ENCODE measurements at regions not wholly inside any gene's neighbourhood (a gene's known extent, or its start where the extent isn't known, plus 50 kb on each side); places are given as distances from the start of the nearest gene placed in this dataset.

DNA sequence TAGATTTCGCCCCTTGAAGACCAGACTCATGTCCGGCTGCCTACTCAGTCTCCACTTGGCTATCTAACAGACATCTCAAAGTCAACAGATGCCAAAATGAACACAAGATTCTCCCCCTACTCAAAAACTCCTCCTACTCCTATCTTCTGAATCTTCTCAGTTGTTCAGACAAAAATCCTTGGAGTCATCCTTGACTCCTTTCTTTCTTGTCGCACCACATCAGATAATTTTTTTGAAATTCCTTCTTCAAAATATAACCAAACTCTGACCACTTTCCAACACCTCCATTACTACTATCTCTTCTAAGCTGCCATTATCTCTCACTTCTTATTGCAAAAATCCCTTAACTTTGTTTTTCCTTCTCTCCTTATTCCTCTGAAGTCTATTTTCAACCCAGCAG lies 141.9 kb upstream of the SLC7A14 start:
- Histone ChIP-seq H3K27ac (replicated peaks in 1 of 4) (no peak overlapping the region), H3K27me3 (no peaks in the 10 kb centered on the region), H3K9me3 (no peaks in the 10 kb centered on the region), H3K36me3 (no peaks in the 10 kb centered on the region), H3K4me3 (no peak overlapping the region), H3K4me1 (no peaks in the 10 kb centered on the region)
- TF ChIP-seq EP300 (IDR thresholded peaks at IDR 0.05), result no peak
- TF ChIP-seq, protein P1, sequence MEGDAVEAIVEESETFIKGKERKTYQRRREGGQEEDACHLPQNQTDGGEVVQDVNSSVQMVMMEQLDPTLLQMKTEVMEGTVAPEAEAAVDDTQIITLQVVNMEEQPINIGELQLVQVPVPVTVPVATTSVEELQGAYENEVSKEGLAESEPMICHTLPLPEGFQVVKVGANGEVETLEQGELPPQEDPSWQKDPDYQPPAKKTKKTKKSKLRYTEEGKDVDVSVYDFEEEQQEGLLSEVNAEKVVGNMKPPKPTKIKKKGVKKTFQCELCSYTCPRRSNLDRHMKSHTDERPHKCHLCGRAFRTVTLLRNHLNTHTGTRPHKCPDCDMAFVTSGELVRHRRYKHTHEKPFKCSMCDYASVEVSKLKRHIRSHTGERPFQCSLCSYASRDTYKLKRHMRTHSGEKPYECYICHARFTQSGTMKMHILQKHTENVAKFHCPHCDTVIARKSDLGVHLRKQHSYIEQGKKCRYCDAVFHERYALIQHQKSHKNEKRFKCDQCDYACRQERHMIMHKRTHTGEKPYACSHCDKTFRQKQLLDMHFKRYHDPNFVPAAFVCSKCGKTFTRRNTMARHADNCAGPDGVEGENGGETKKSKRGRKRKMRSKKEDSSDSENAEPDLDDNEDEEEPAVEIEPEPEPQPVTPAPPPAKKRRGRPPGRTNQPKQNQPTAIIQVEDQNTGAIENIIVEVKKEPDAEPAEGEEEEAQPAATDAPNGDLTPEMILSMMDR (IDR thresholded peaks at IDR 0.05), result no peak
- TF ChIP-seq POLR2AphosphoS5 (IDR thresholded peaks at IDR 0.05), result no peak
- no peak for TF ChIP-seq POLR2A (IDR thresholded peaks at IDR 0.05; ENCODE audit: low read depth)
- no peak for DNase-seq (ENCODE audit: extremely low spot score)
- 92% methylated on average over 3 of the region's 3 CpGs for WGBS
- intact Hi-C loops (cut with DNase I), result no loop called here

DNA sequence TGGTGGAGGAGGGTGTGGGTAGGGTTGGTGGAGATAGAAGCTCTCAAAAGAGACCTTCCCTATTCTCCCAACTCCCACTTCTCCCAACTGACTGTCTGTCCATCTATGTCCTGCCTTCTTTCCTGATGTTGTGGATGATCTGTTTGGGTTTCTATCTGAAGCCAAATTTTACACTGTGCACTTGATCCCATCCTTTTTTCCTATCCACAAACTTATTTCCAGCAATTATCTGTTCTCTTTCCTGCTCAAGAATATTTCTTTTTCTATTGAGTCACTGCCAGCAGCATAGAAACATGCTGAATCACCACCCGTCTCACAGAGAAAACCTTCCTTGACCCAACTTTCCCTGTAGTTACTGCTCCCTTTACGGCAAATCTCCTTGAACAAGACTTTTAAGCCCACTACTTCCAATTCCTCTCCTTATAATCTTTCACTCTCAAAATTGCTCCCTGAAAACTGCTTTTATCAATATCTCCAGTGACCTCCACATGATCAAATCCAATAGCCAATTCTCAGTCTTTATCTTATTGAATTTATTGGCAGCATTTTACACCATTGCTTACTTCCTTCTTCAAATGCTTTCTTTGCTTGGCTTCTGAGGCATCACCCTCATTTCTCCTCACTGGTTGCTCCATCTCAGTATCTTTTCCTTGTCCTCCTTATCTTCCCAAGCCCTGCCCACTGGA lies 141.2 kb upstream of the SLC7A14 start:
- no peak for DNase-seq (ENCODE audit: extremely low spot score)
- no peaks in the 10 kb centered on the region for H3K27me3 ChIP-seq
- H3K9me3 ChIP-seq, result no peaks in the 10 kb centered on the region
- intact Hi-C loops (cut with DNase I), result no loop called here
- TF ChIP-seq EP300 (IDR thresholded peaks at IDR 0.05) (no peak), POLR2AphosphoS5 (IDR thresholded peaks at IDR 0.05) (no peak), POLR2A (IDR thresholded peaks at IDR 0.05; ENCODE audit: low read depth) (no peak)
- TF ChIP-seq, protein P1 (IDR thresholded peaks at IDR 0.05), result no peak
- peak overlapping the region in 1 of 4 donors; percentile 3 for H3K27ac ChIP-seq (replicated peaks in 1 of 4)
- no peaks in the 10 kb centered on the region for H3K4me1 ChIP-seq
- WGBS, result 32% methylated on average over 2 of the region's 2 CpGs
- no peak overlapping the region for H3K4me3 ChIP-seq
- no peaks in the 10 kb centered on the region for H3K36me3 ChIP-seq

DNA sequence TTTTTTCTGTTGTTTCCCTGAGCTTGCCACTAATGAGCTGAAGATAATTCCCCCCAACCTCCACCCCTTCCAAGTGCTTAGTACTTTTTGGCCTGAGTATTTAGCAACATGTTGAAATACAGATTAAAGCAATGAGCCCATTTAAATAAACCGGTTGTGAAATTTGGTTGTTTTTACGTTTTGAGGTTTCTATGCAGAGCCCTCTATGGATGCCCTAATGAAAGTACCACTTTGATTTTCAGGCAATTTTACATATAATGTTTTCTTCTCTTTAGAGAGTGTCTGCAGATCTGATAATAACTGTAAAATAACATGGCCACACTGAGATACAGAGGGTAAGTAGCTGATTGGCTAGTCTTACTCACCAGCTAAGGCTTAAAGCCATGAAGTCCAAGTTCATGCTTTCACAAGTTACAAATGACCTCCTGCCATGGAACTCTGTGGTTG lies 139.4 kb upstream of the SLC7A14 start:
- no peak for DNase-seq (ENCODE audit: extremely low spot score)
- Histone ChIP-seq H3K27ac (replicated peaks in 1 of 4) (no peak overlapping the region), H3K9me3 (no peaks in the 10 kb centered on the region), H3K27me3 (no peaks in the 10 kb centered on the region), H3K4me3 (no peak overlapping the region), H3K4me1 (no peaks in the 10 kb centered on the region), H3K36me3 (no peaks in the 10 kb centered on the region)
- WGBS, result 49% methylated on average over 2 of the region's 2 CpGs
- intact Hi-C loops (cut with DNase I), result no loop called here
- no peak for TF ChIP-seq POLR2AphosphoS5 (IDR thresholded peaks at IDR 0.05)
- TF ChIP-seq EP300 (IDR thresholded peaks at IDR 0.05), result no peak
- TF ChIP-seq, protein P1 (IDR thresholded peaks at IDR 0.05), result no peak
- TF ChIP-seq POLR2A (IDR thresholded peaks at IDR 0.05; ENCODE audit: low read depth), result no peak

DNA sequence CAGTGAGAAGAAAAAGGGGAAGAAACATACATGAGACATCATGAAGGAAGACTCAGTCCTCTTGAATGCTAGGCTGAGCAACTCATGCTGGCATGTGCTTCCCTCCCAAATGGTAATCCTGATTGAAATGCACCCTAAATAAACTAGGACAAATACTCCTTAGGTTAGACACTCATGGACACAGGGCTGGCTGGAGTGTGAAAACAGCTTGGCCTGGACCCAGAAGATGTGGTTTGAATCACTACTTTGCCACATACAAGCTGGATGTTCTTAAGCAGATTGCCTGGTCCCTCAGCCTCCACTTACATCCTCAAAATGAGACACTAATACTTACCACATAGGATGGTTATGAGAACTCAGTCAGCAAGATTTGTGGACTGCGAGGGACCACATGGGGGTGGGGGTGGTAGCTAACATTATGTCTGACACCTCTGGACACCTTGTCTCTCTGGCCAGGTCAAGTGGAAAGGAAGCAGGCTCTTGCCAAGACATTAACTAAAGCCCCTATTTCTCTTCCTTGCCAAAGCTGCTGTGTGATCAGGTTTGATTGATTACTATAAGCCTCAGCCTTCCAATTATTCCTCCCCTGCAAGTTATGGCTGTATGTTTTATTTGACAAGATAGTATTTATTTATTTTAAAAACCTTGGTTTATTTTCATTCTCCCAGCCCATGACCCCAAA lies 138.9 kb upstream of the SLC7A14 start:
- intact Hi-C loops (cut with DNase I), result no loop called here
- no peak for DNase-seq (ENCODE audit: extremely low spot score)
- peak overlapping the region in 1 of 4 donors; percentile 45 for H3K27ac ChIP-seq (replicated peaks in 1 of 4)
- H3K36me3 ChIP-seq, result no peaks in the 10 kb centered on the region
- H3K9me3 ChIP-seq, result no peaks in the 10 kb centered on the region
- WGBS, result 78% methylated on average over 1 of the region's 1 CpG
- H3K4me3 ChIP-seq, result no peak overlapping the region
- H3K4me1 ChIP-seq, result no peaks in the 10 kb centered on the region
- H3K27me3 ChIP-seq, result no peaks in the 10 kb centered on the region
- TF ChIP-seq, protein P1 (IDR thresholded peaks at IDR 0.05), result no peak
- TF ChIP-seq POLR2A (IDR thresholded peaks at IDR 0.05; ENCODE audit: low read depth), result no peak
- TF ChIP-seq EP300 (IDR thresholded peaks at IDR 0.05), result no peak
- TF ChIP-seq POLR2AphosphoS5 (IDR thresholded peaks at IDR 0.05), result no peak

Data from esophagus muscularis mucosa (tissue), 4 donors.